PFSK-1 (cell line): ENCODE measurements at regions not wholly inside any gene's neighbourhood (a gene's known extent, or its start where the extent isn't known, plus 50 kb on each side); places are given as distances from the start of the nearest gene placed in this dataset.

ENCODE experiments used
- FOXP2 ChIP-seq: optimal IDR thresholded peaks from 2 replicates; pipeline ENCODE3; 2011; ENCODE audit warnings: borderline replicate concordance, control low read depth, inconsistent platforms; ENCODE audit not compliant: insufficient read depth; ENCODE audit errors: extremely low read length, extremely low read depth
- POLR2AphosphoS5 ChIP-seq: IDR thresholded peaks from 2 replicates; pipeline ENCODE4 v1.6.1; 2012; ENCODE audit warnings: low read depth, mild to moderate bottlenecking, control low read depth, low read length, moderate library complexity
- REST ChIP-seq, 2 experiments: IDR thresholded peaks; 2 replicates each; pipeline versions ENCODE4 v1.6.1 to v1.8.0; 2011 to 2012; ENCODE audit warnings: low read depth in 2 of 2, low read length in 2 of 2, control low read depth in 1 of 2, inconsistent platforms in 1 of 2, mild to moderate bottlenecking in 1 of 2, moderate library complexity in 1 of 2; ENCODE audit not compliant: insufficient read depth in 1 of 2
- SIN3A ChIP-seq: IDR thresholded peaks from 2 replicates; pipeline ENCODE4 v1.6.1; 2012; ENCODE audit warnings: mild to moderate bottlenecking, low read length, moderate library complexity, borderline replicate concordance; ENCODE audit not compliant: insufficient read depth
- TAF1 ChIP-seq: IDR thresholded peaks from 2 replicates; pipeline ENCODE4 v1.6.1; 2012; ENCODE audit warnings: low read length, control low read depth, borderline replicate concordance; ENCODE audit not compliant: insufficient read depth

- TF ChIP-seq REST (IDR thresholded peaks at IDR 0.05; ENCODE audit: insufficient read depth in 1 of 2, low read depth in 2 of 2, low read length in 2 of 2) (no peak), SIN3A (no peak), FOXP2 (no peak), POLR2AphosphoS5 (no peak), TAF1 (no peak)
Measured at GRCh38 chr17:69857412-69857835, 217.6 kb upstream of the KCNJ16 start.

- no peak for TF ChIP-seq TAF1
- TF ChIP-seq SIN3A, result no peak
- no peak for TF ChIP-seq REST (IDR thresholded peaks at IDR 0.05; ENCODE audit: insufficient read depth in 1 of 2, low read depth in 2 of 2, low read length in 2 of 2)
- TF ChIP-seq POLR2AphosphoS5, result no peak
- TF ChIP-seq FOXP2, result no peak
Measured at GRCh38 chr17:69858460-69858859, 216.6 kb upstream of the KCNJ16 start.

GRCh38 chr17:69860142-69860680 is 214.8 kb upstream of the KCNJ16 start:
- TF ChIP-seq POLR2AphosphoS5 (no peak), SIN3A (no peak), REST (IDR thresholded peaks at IDR 0.05; ENCODE audit: insufficient read depth in 1 of 2, low read depth in 2 of 2, low read length in 2 of 2) (no peak), TAF1 (no peak), FOXP2 (no peak)

GRCh38 chr17:69864462-69864861 is 210.6 kb upstream of the KCNJ16 start:
- TF ChIP-seq POLR2AphosphoS5 (no peak), TAF1 (no peak)

- no peak for TF ChIP-seq FOXP2
- TF ChIP-seq REST (IDR thresholded peaks at IDR 0.05; ENCODE audit: insufficient read depth in 1 of 2, low read depth in 2 of 2, low read length in 2 of 2), result no peak
Measured at GRCh38 chr17:69869667-69870066, 205.4 kb upstream of the KCNJ16 start.
